ENCODE measurements at regions not wholly inside any gene's neighbourhood (a gene's known extent, or its start where the extent isn't known, plus 50 kb on each side); places are given as distances from the start of the nearest gene placed in this dataset.

DNA sequence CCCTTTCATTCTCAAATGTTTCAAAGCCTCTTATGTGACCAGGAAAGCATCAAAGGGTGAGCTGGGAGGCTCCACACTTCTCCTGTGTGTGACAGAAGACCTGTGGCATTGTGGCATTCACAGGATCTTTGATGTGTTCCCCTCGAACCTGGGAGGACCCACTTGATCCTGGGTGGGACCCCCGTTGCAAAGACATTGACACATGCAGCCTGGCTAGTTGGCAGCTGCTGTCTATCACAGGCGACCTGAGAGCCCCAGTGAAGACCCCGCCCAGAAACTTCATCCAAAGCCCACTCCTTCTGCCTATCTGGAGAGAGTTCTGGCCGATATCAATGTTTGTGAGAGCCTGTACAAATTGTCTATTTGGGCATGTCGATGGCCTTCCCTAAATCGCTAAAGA lies 140.4 kb upstream of the ATP2B2 start (continued):
- TF ChIP-seq, protein P1, sequence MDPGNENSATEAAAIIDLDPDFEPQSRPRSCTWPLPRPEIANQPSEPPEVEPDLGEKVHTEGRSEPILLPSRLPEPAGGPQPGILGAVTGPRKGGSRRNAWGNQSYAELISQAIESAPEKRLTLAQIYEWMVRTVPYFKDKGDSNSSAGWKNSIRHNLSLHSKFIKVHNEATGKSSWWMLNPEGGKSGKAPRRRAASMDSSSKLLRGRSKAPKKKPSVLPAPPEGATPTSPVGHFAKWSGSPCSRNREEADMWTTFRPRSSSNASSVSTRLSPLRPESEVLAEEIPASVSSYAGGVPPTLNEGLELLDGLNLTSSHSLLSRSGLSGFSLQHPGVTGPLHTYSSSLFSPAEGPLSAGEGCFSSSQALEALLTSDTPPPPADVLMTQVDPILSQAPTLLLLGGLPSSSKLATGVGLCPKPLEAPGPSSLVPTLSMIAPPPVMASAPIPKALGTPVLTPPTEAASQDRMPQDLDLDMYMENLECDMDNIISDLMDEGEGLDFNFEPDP (CRISPR knock-in tag; conservative IDR thresholded peaks at IDR 0.05): no peak
- TF ChIP-seq ZNF337 (CRISPR knock-in tag; IDR thresholded peaks at IDR 0.05; ENCODE audit: borderline replicate concordance, low read depth) (no peak), ZFP36 (IDR thresholded peaks at IDR 0.05; ENCODE audit: borderline replicate concordance, low read depth, low read length, partially characterized antibody) (no peak)

DNA sequence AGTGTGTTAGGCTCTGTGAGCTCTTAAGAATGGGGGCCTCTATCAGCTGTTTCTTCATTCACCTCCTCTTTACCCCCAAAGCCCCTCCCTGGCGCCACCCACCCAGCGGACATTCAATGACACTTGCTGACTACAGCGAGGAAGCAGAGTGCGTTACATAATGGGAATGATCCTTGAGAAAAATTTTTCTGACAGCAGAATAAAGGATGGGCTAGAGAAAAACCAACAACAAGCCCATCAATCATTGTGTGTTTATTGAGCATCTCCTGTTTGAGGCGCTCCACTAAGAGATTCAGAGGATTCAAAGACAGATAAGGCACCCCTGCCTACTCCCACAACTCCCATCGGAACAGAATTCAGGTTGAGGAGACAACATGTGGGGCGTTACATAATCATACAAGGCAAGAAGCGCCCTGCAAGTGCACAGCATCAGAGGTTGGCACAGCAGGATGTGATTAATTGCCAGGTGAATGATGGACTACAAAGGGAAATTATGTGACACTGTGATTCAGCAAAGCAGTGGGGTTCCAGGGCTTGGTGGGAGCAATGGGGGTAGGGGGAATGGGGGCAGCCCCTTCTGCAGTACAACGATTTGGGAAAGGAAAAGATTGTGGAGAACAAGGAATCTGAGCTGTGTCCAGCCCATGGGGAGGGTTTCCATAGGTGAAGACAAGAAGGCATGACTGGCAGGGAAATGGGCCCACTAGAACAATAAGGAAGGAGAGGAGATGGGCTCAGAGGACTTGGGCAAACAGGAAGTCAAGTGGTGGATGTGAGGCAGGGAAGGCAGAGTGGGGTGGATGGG lies 141.3 kb upstream of the ATP2B2 start:
- H4K20me1 ChIP-seq (ENCODE audit: insufficient read depth, low read length): no peaks in the 10 kb centered on the region
- FAIRE-seq (no peak), ATAC-seq (no peak), DNase-seq (ENCODE audit: low spot score) (no peak)
- BruUV-seq (replicated peaks): no TSS peak
- H3K4me1 ChIP-seq (ENCODE audit: insufficient read depth, low read length): no peaks in the 10 kb centered on the region
- no peak overlapping the region for H3K9ac ChIP-seq (ENCODE audit: insufficient read depth, low read depth, low read length)
- H3K9me3 ChIP-seq (ENCODE audit: low read length): no peaks in the 10 kb centered on the region
- ChIA-PET POLR2A (no interaction called here), CTCF (ENCODE audit: low intra/inter-chr PET ratio, low total read pairs) (no interaction called here)
- H3K27ac ChIP-seq (ENCODE audit: extremely low read length, insufficient read depth, low read length): no peak overlapping the region
- in situ Hi-C loops (cut with HindIII; ENCODE audit: extremely low pct_ligation_motif_present, low pct_unique_long_range_greater_than_20kb): no loop called here
- H3K79me2 ChIP-seq (ENCODE audit: insufficient read depth, low read length): no peaks in the 10 kb centered on the region
- no peak overlapping the region for H3K4me3 ChIP-seq (replicated peaks in 1 of 3; ENCODE audit: insufficient read depth in 1 of 3, low read depth in 2 of 3, low read length in 3 of 3)
- no peak overlapping the region for H2AFZ ChIP-seq (ENCODE audit: low read length)
- intact Hi-C loops (cut with micrococcal nuclease; ENCODE audit: unreplicated experiment): no loop called here
- H3K4me2 ChIP-seq (ENCODE audit: low read depth, low read length): no peak overlapping the region
- no peaks in the 10 kb centered on the region for H3K27me3 ChIP-seq (ENCODE audit: control insufficient read depth in 1 of 2, insufficient read depth in 2 of 2, low read length in 2 of 2)
- WGBS (ENCODE audit: low lambda C conversion rate): 40% methylated on average over 9 of the region's 9 CpGs
- no peaks in the 10 kb centered on the region for H3K36me3 ChIP-seq (replicated peaks in 1 of 2; ENCODE audit: control insufficient read depth in 1 of 2, insufficient read depth in 2 of 2, low read length in 2 of 2)
- TF ChIP-seq SMYD3 (CRISPR knock-in tag; IDR thresholded peaks at IDR 0.05) (no peak), ZNF670 (CRISPR knock-in tag; IDR thresholded peaks at IDR 0.05; ENCODE audit: borderline replicate concordance) (no peak), ZNF431 (CRISPR knock-in tag; IDR thresholded peaks at IDR 0.05; ENCODE audit: borderline replicate concordance, low read depth) (no peak), ZNF17 (CRISPR knock-in tag; IDR thresholded peaks at IDR 0.05) (no peak), TAF15 (IDR thresholded peaks at IDR 0.05; ENCODE audit: low read depth, low read length, poor library complexity, severe bottlenecking) (no peak), ZIK1 (CRISPR knock-in tag; IDR thresholded peaks at IDR 0.05; ENCODE audit: borderline replicate concordance, low read depth) (no peak), ZNF724P (CRISPR knock-in tag; IDR thresholded peaks at IDR 0.05; ENCODE audit: borderline replicate concordance) (no peak)
- TF ChIP-seq, protein P2, sequence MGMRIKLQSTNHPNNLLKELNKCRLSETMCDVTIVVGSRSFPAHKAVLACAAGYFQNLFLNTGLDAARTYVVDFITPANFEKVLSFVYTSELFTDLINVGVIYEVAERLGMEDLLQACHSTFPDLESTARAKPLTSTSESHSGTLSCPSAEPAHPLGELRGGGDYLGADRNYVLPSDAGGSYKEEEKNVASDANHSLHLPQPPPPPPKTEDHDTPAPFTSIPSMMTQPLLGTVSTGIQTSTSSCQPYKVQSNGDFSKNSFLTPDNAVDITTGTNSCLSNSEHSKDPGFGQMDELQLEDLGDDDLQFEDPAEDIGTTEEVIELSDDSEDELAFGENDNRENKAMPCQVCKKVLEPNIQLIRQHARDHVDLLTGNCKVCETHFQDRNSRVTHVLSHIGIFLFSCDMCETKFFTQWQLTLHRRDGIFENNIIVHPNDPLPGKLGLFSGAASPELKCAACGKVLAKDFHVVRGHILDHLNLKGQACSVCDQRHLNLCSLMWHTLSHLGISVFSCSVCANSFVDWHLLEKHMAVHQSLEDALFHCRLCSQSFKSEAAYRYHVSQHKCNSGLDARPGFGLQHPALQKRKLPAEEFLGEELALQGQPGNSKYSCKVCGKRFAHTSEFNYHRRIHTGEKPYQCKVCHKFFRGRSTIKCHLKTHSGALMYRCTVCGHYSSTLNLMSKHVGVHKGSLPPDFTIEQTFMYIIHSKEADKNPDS (CRISPR knock-in tag; IDR thresholded peaks at IDR 0.05): no peak
- TF ChIP-seq, protein P3, sequence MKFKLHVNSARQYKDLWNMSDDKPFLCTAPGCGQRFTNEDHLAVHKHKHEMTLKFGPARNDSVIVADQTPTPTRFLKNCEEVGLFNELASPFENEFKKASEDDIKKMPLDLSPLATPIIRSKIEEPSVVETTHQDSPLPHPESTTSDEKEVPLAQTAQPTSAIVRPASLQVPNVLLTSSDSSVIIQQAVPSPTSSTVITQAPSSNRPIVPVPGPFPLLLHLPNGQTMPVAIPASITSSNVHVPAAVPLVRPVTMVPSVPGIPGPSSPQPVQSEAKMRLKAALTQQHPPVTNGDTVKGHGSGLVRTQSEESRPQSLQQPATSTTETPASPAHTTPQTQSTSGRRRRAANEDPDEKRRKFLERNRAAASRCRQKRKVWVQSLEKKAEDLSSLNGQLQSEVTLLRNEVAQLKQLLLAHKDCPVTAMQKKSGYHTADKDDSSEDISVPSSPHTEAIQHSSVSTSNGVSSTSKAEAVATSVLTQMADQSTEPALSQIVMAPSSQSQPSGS (CRISPR knock-in tag; IDR thresholded peaks at IDR 0.05): no peak
- TF ChIP-seq, protein P4, sequence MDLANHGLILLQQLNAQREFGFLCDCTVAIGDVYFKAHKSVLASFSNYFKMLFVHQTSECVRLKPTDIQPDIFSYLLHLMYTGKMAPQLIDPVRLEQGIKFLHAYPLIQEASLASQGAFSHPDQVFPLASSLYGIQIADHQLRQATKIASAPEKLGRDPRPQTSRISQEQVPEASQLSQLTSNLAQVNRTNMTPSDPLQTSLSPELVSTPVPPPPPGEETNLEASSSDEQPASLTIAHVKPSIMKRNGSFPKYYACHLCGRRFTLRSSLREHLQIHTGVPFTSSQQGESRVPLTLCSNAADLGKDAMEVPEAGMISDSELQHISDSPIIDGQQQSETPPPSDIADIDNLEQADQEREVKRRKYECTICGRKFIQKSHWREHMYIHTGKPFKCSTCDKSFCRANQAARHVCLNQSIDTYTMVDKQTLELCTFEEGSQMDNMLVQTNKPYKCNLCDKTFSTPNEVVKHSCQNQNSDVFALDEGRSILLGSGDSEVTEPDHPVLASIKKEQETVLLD (CRISPR knock-in tag; IDR thresholded peaks at IDR 0.05; ENCODE audit: low read depth): no peak
- TF ChIP-seq, protein P5, sequence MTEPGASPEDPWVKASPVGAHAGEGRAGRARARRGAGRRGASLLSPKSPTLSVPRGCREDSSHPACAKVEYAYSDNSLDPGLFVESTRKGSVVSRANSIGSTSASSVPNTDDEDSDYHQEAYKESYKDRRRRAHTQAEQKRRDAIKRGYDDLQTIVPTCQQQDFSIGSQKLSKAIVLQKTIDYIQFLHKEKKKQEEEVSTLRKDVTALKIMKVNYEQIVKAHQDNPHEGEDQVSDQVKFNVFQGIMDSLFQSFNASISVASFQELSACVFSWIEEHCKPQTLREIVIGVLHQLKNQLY (CRISPR knock-in tag; IDR thresholded peaks at IDR 0.05): no peak

All from HepG2 (cell line).